Hematopoietic multipotent progenitor cell treated with erythropoietin and hydrocortisone succinate and interleukin-3 and kit ligand, for 6 days (in vitro differentiated cells): ENCODE measurements at regions not wholly inside any gene's neighbourhood (a gene's known extent, or its start where the extent isn't known, plus 50 kb on each side); places are given as distances from the start of the nearest gene placed in this dataset.
A peak's percentile ranks its signal among the peaks of the same experiment; 100 is the strongest.

Experiments used
- DNase-seq: peaks from one replicate; pipeline ENCODE4 v3.0.0-alpha.2; 2015

GRCh38 chr10:21078410-21079329 lies 181.6 kb upstream of the NEBL start:
- peak; percentile 71 for DNase-seq

- DNase-seq = no peak
These were observed 180.6 kb upstream of the NEBL start for GRCh38 chr10:21077681-21078080.

- no peak for DNase-seq
These were observed 179.3 kb upstream of the NEBL start for GRCh38 chr10:21076381-21076780.

- no peak for DNase-seq
These were observed 178.8 kb upstream of the NEBL start for GRCh38 chr10:21075880-21076279.

GRCh38 chr10:21071001-21071673 lies 174.0 kb upstream of the NEBL start:
- DNase-seq = no peak

GRCh38 chr10:21069929-21070700 lies 173.0 kb upstream of the NEBL start:
- DNase-seq = no peak

- no peak for DNase-seq
These were observed 172.2 kb upstream of the NEBL start for GRCh38 chr10:21069278-21069677.

GRCh38 chr10:21068026-21068656 lies 171.0 kb upstream of the NEBL start:
- DNase-seq = no peak

- no peak for DNase-seq
These were observed 168.6 kb upstream of the NEBL start for GRCh38 chr10:21065621-21066248.

- DNase-seq = no peak
These were observed 164.9 kb upstream of the NEBL start for GRCh38 chr10:21061982-21062381.

GRCh38 chr10:21061184-21061583 lies 164.1 kb upstream of the NEBL start:
- DNase-seq = no peak

GRCh38 chr10:21060626-21061025 lies 163.5 kb upstream of the NEBL start:
- no peak for DNase-seq

- no peak for DNase-seq
These were observed 160.9 kb upstream of the NEBL start for GRCh38 chr10:21057989-21058388.

GRCh38 chr10:21057436-21057835 lies 160.3 kb upstream of the NEBL start:
- DNase-seq = no peak

- no peak for DNase-seq
These were observed 159.3 kb upstream of the NEBL start for GRCh38 chr10:21056461-21056860.

GRCh38 chr10:21055339-21056135 lies 158.4 kb upstream of the NEBL start:
- no peak for DNase-seq

GRCh38 chr10:21053953-21054690 lies 157.0 kb upstream of the NEBL start:
- DNase-seq = no peak

GRCh38 chr10:21052709-21053104 lies 155.6 kb upstream of the NEBL start:
- no peak for DNase-seq

- no peak for DNase-seq
These were observed 155.1 kb upstream of the NEBL start for GRCh38 chr10:21052072-21052708.

GRCh38 chr10:21049482-21049881 lies 152.4 kb upstream of the NEBL start:
- DNase-seq = no peak
